Activated CD4-positive, alpha-beta T cell treated with anti-CD3 and anti-CD28 coated beads, Interleukin-2, Interleukin-6, amounts not matched to agents 100 ng/mL and 50 ng/mL, durations not matched to agents 16 hours and 8 hours (primary cell): ENCODE measurements at regions not wholly inside any gene's neighbourhood (a gene's known extent, or its start where the extent isn't known, plus 50 kb on each side); places are given as distances from the start of the nearest gene placed in this dataset.

Experiments
- DNase-seq: peaks from one replicate; pipeline ENCODE4 v3.0.0-alpha.2; 2020

- no peak for DNase-seq
Observed at GRCh38 chr4:42331914-42332368, 65.3 kb upstream of the SHISA3 start.

GRCh38 chr4:42339935-42340406, 57.3 kb upstream of the SHISA3 start:
- DNase-seq = no peak

GRCh38 chr4:42341518-42342026, 55.7 kb upstream of the SHISA3 start:
- no peak for DNase-seq

- no peak for DNase-seq
Observed at GRCh38 chr4:42342459-42342858, 54.8 kb upstream of the SHISA3 start.

- no peak for DNase-seq
Observed at GRCh38 chr4:42344309-42344708, 53.0 kb upstream of the SHISA3 start.

GRCh38 chr4:42344749-42345148, 52.5 kb upstream of the SHISA3 start:
- no peak for DNase-seq

GRCh38 chr4:42345962-42346544, 51.2 kb upstream of the SHISA3 start:
- no peak for DNase-seq

GRCh38 chr4:42347076-42347475, 50.2 kb upstream of the SHISA3 start:
- no peak for DNase-seq
